Pancreas (tissue), 10 donors: ENCODE measurements at regions not wholly inside any gene's neighbourhood (a gene's known extent, or its start where the extent isn't known, plus 50 kb on each side); places are given as distances from the start of the nearest gene placed in this dataset.
A peak's percentile ranks its signal among the peaks of the same experiment; 100 is the strongest.

Source experiments
- ATAC-seq, 4 donors: fragments of 200-7000 bp; cut with Tn5 transposase; one replicate each; pipeline versions ENCODE4 v1.8.0 to v1.9.1; 2020; ENCODE audit warnings: mild to moderate bottlenecking in 4 of 4, moderate library complexity in 4 of 4
- DNase-seq, 6 donors: peaks; one replicate each; pipeline ENCODE4 v3.0.0-alpha.2; 2020
- FAIRE-seq: peaks from 2 replicates; lab custom pipeline; 2012; peaks lifted over from hg19 to GRCh38; lab: Jason Lieb, UNC
- H3K27ac ChIP-seq, 4 donors: fragments of 200-600 bp; sonication (generic); 1 replicate in 3 of 4; 2 replicates in 1 of 4; pipeline versions ENCODE4 v1.5.0 to v1.8.0; 2020
- H3K27me3 ChIP-seq, 4 donors: fragments of 200-600 bp; one replicate each; pipeline ENCODE4 v1.8.0; 2021
- H3K36me3 ChIP-seq, 3 donors: fragments of 200-600 bp; sonication (generic) in 1 of 3; one replicate each; pipeline versions ENCODE4 v1.5.0 to v1.8.0; 2020 to 2021
- H3K4me1 ChIP-seq, 3 donors: fragments of 200-600 bp; one replicate each; pipeline ENCODE4 v1.8.0; 2021
- H3K4me3 ChIP-seq, 4 donors: fragments of 200-600 bp; sonication (generic) in 2 of 4; one replicate each; pipeline versions ENCODE4 v1.5.0 to v1.8.0; 2020 to 2021
- H3K9me3 ChIP-seq, 4 donors: fragments of 200-600 bp; one replicate each; pipeline ENCODE4 v1.8.0; 2021
- CTCF ChIP-seq, 4 donors: fragments of 200-600 bp; sonication (generic) in 3 of 4; IDR thresholded peaks; one replicate each; pipeline versions ENCODE4 v1.5.0 to v1.8.0; 2021; ENCODE audit warnings: antibody characterized with exemption in 4 of 4
- WGBS, 2 donors: extraction: QIAGEN DNeasy Blood & Tissue Kit; methylation state at CpG; one replicate each; pipeline ENCODE4 v1.1.7; 2013; 5-methylcytosine and 5-hydroxymethylcytosine counted together
- intact Hi-C, 3 donors: fragments of 100-400 bp; cut with DNase I; formaldehyde crosslinking; loops; one replicate each; pipeline versions ENCODE4 v1.11.1 to v1.14.2; 2022
- donor health status: healthy with polysubstance abuse.
- donor health status: DM: no; HTN: no; CAD: no; lungs with moderate emphysema.
- donor health status: DM: no; HTN: no; CAD: no.
- donor health status: control.
- donor health status: control.
- donor health status: Bipolar disorder and iron deficiency.
- donor health status: DM: yes; HTN: yes; CAD: no.
- donor health status: DM: no; HTN: no; CAD: no.
- donor health status: DM: no; HTN: no; CAD: no.
- donor health status: DM: yes; HTN: yes; CAD: no.

- H3K9me3 ChIP-seq, result no peaks in the 10 kb centered on the region
- peak in 1 of 4 donors; percentile 21 for ATAC-seq
- H3K36me3 ChIP-seq, result no peaks in the 10 kb centered on the region
- no peak overlapping the region for H3K27ac ChIP-seq
- intact Hi-C loops, result no loop called here
- 89 to 93% methylated on average over 19 of the region's 19 CpGs for WGBS, 2 donors
- DNase-seq, result peak in 1 of 6 donors; percentile 39
- H3K4me1 ChIP-seq, result no peaks in the 10 kb centered on the region
- H3K27me3 ChIP-seq, result no peaks in the 10 kb centered on the region
- no peak overlapping the region for H3K4me3 ChIP-seq
- TF ChIP-seq CTCF (IDR thresholded peaks at IDR 0.05), result no peak
- FAIRE-seq, result no peak
These were observed 118.7 kb upstream of the GDF10 start for GRCh38 chr10:47181052-47181849.

- Histone ChIP-seq H3K36me3 (no peaks in the 10 kb centered on the region), H3K27me3 (no peaks in the 10 kb centered on the region)
These were observed 116.9 kb upstream of the GDF10 start for GRCh38 chr10:47182934-47183703.

GRCh38 chr10:47183704-47184041, 116.3 kb upstream of the GDF10 start:
- ATAC-seq (peak in 1 of 4 donors; percentile 13), FAIRE-seq (no peak), DNase-seq (peak in 1 of 6 donors; percentile 38)
- no peak for TF ChIP-seq CTCF (IDR thresholded peaks at IDR 0.05)
- no peaks in the 10 kb centered on the region for H3K9me3 ChIP-seq
- WGBS, 2 donors, result 87 to 93% methylated on average over 4 of the region's 4 CpGs
- H3K27me3 ChIP-seq, result no peaks in the 10 kb centered on the region
- H3K27ac ChIP-seq, result no peak overlapping the region
- intact Hi-C loops, result no loop called here
- H3K36me3 ChIP-seq, result no peaks in the 10 kb centered on the region
- no peaks in the 10 kb centered on the region for H3K4me1 ChIP-seq
- H3K4me3 ChIP-seq, result no peak overlapping the region

More at GRCh38 chr10:47182934-47183703, 116.9 kb upstream of the GDF10 start:
- peak; percentile 47 to 85 (median 64) for ATAC-seq
- Histone ChIP-seq H3K4me1 (no peaks in the 10 kb centered on the region), H3K4me3 (no peak overlapping the region), H3K9me3 (no peaks in the 10 kb centered on the region), H3K27ac (no peak overlapping the region)
- WGBS, 2 donors, result 75% methylated on average over 11 of the region's 11 CpGs
- FAIRE-seq, result no peak
- intact Hi-C loops, result no loop called here
- TF ChIP-seq CTCF (IDR thresholded peaks at IDR 0.05), result no peak
- peak in 2 of 6 donors; percentile 13 to 45 for DNase-seq

GRCh38 chr10:47184273-47184672, 115.7 kb upstream of the GDF10 start:
- FAIRE-seq (no peak), ATAC-seq (no peak), DNase-seq (no peak)
- no peak overlapping the region for H3K4me3 ChIP-seq
- no peaks in the 10 kb centered on the region for H3K27me3 ChIP-seq
- no peak overlapping the region for H3K27ac ChIP-seq
- H3K36me3 ChIP-seq, result no peaks in the 10 kb centered on the region
- H3K4me1 ChIP-seq, result no peaks in the 10 kb centered on the region
- intact Hi-C loops, result no loop called here
- WGBS, 2 donors, result 91 to 96% methylated on average over 3 of the region's 3 CpGs
- TF ChIP-seq CTCF (IDR thresholded peaks at IDR 0.05), result no peak
- H3K9me3 ChIP-seq, result no peaks in the 10 kb centered on the region
